Liver (tissue), 7 donors: ENCODE measurements at regions not wholly inside any gene's neighbourhood (a gene's known extent, or its start where the extent isn't known, plus 50 kb on each side); places are given as distances from the start of the nearest gene placed in this dataset.
A peak's percentile ranks its signal among the peaks of the same experiment; 100 is the strongest.

ENCODE experiments used
- DNase-seq: peaks from one replicate; pipeline ENCODE4 v3.0.0-alpha.2; 2017; ENCODE audit warnings: low spot score
- H3K27ac ChIP-seq, 2 donors: one replicate each; pipeline ENCODE4 v1.7.0; 2013; ENCODE audit warnings: inconsistent platforms in 2 of 2, low read length in 2 of 2, control low read depth in 1 of 2, low read depth in 1 of 2, mild to moderate bottlenecking in 1 of 2
- H3K27me3 ChIP-seq, 4 donors: one replicate each; pipeline versions ENCODE4 v1.6.1 to v1.7.0; 2013; ENCODE audit warnings: low read length in 3 of 4, inconsistent platforms in 1 of 4, mild to moderate bottlenecking in 1 of 4, moderate library complexity in 1 of 4; ENCODE audit not compliant: control insufficient read depth in 4 of 4, insufficient read depth in 4 of 4
- H3K36me3 ChIP-seq, 4 donors: one replicate each; pipeline versions ENCODE4 v1.6.1 to v1.7.0; 2013; ENCODE audit warnings: low read length in 3 of 4, mild to moderate bottlenecking in 3 of 4, low read depth in 1 of 4, moderate library complexity in 1 of 4; ENCODE audit not compliant: control insufficient read depth in 4 of 4, insufficient read depth in 3 of 4
- H3K4me1 ChIP-seq, 4 donors: one replicate each; pipeline versions ENCODE4 v1.6.1 to v1.7.0; 2013; ENCODE audit warnings: low read length in 3 of 4, mild to moderate bottlenecking in 3 of 4, moderate library complexity in 1 of 4; ENCODE audit not compliant: control insufficient read depth in 4 of 4, insufficient read depth in 4 of 4
- H3K4me3 ChIP-seq, 3 donors: one replicate each; pipeline versions ENCODE4 v1.6.1 to v1.7.0; 2013; ENCODE audit warnings: low read length in 3 of 3, control low read depth in 1 of 3, low read depth in 1 of 3, mild to moderate bottlenecking in 1 of 3
- H3K9ac ChIP-seq, 2 donors: one replicate each; pipeline ENCODE4 v1.7.0; 2013; ENCODE audit warnings: low read length in 2 of 2, mild to moderate bottlenecking in 2 of 2, moderate library complexity in 2 of 2, control low read depth in 1 of 2, low read depth in 1 of 2
- H3K9me3 ChIP-seq, 4 donors: one replicate each; pipeline versions ENCODE4 v1.6.1 to v1.7.0; 2013; ENCODE audit warnings: low read length in 3 of 4; ENCODE audit not compliant: control insufficient read depth in 4 of 4
- EGR1 ChIP-seq, 2 donors: IDR thresholded peaks; 2 replicates each; pipeline ENCODE4 v1.6.1; 2016 to 2018; ENCODE audit warnings: antibody characterized with exemption in 2 of 2, low read depth in 2 of 2
- GABPA ChIP-seq, 2 donors: IDR thresholded peaks in 1 of 2; conservative IDR thresholded peaks in 1 of 2; 2 replicates each; pipeline ENCODE4 v1.6.1; 2016; ENCODE audit warnings: antibody characterized with exemption in 2 of 2, mild to moderate bottlenecking in 1 of 2, moderate library complexity in 1 of 2
- HNF4A ChIP-seq, 2 donors: conservative IDR thresholded peaks; 2 replicates each; pipeline ENCODE4 v1.6.1; 2016; ENCODE audit warnings: antibody characterized with exemption in 2 of 2, mild to moderate bottlenecking in 2 of 2
- HNF4G ChIP-seq: IDR thresholded peaks from 2 replicates; pipeline ENCODE4 v1.6.1; 2016; ENCODE audit warnings: antibody characterized with exemption
- JUND ChIP-seq, 2 donors: IDR thresholded peaks; 2 replicates each; pipeline ENCODE4 v1.6.1; 2016; ENCODE audit warnings: antibody characterized with exemption in 2 of 2
- NR2F2 ChIP-seq: IDR thresholded peaks from 2 replicates; pipeline ENCODE4 v1.6.1; 2016; ENCODE audit warnings: antibody characterized with exemption
- RAD21 ChIP-seq, 2 donors: IDR thresholded peaks; 2 replicates each; pipeline ENCODE4 v1.6.1; 2016; ENCODE audit warnings: antibody characterized with exemption in 2 of 2, mild to moderate bottlenecking in 2 of 2
- RXRA ChIP-seq, 2 donors: IDR thresholded peaks; 2 replicates each; pipeline ENCODE4 v1.6.1; 2017 to 2018; ENCODE audit warnings: antibody characterized with exemption in 2 of 2, mild to moderate bottlenecking in 1 of 2
- SP1 ChIP-seq: IDR thresholded peaks from 2 replicates; pipeline ENCODE4 v1.6.1; 2018; ENCODE audit warnings: antibody characterized with exemption, mild to moderate bottlenecking
- WGBS: extraction: QIAGEN DNeasy Blood & Tissue Kit; methylation state at CpG from one replicate; pipeline ENCODE4 v1.1.7; 2013; 5-methylcytosine and 5-hydroxymethylcytosine counted together
- TF ChIP-seq, protein P1 (sequence below): IDR thresholded peaks from 2 replicates; pipeline ENCODE4 v1.6.1; 2016; ENCODE audit warnings: antibody characterized with exemption
- TF ChIP-seq, protein P2 (sequence below): IDR thresholded peaks from 2 replicates; pipeline ENCODE4 v1.6.1; 2016; ENCODE audit warnings: antibody characterized with exemption
- TF ChIP-seq, protein P3 (sequence below): IDR thresholded peaks from 2 replicates; pipeline ENCODE4 v1.6.1; 2016; ENCODE audit warnings: antibody characterized with exemption
- TF ChIP-seq, protein P4 (sequence below): IDR thresholded peaks from 2 replicates; pipeline ENCODE4 v1.6.1; 2016; ENCODE audit warnings: antibody characterized with exemption, mild to moderate bottlenecking
- donor health status: healthy.
- donor health status: healthy.
- donor health status: healthy.
- donor health status: healthy.

DNA sequence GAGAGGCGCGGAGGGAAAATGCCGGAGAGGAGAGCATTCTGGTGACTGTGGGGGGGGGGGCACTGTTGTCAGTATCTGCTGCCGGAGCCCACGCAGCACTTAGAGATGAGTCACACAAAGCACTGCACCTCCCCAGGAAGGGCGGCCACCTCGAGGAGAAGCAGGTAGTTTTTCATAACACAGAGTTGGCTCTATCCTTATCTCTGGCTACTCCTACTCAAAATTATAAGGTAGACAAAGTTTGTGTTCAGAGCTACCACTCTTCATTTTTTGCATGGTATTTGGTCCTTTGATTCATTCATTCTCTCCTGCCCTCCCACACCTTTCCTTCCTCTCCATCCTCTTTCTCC, 76.2 kb upstream of the SCOC start (continued):
- TF ChIP-seq, protein P1, sequence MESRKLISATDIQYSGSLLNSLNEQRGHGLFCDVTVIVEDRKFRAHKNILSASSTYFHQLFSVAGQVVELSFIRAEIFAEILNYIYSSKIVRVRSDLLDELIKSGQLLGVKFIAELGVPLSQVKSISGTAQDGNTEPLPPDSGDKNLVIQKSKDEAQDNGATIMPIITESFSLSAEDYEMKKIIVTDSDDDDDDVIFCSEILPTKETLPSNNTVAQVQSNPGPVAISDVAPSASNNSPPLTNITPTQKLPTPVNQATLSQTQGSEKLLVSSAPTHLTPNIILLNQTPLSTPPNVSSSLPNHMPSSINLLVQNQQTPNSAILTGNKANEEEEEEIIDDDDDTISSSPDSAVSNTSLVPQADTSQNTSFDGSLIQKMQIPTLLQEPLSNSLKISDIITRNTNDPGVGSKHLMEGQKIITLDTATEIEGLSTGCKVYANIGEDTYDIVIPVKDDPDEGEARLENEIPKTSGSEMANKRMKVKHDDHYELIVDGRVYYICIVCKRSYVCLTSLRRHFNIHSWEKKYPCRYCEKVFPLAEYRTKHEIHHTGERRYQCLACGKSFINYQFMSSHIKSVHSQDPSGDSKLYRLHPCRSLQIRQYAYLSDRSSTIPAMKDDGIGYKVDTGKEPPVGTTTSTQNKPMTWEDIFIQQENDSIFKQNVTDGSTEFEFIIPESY: no peak
- no peak for TF ChIP-seq NR2F2

DNA sequence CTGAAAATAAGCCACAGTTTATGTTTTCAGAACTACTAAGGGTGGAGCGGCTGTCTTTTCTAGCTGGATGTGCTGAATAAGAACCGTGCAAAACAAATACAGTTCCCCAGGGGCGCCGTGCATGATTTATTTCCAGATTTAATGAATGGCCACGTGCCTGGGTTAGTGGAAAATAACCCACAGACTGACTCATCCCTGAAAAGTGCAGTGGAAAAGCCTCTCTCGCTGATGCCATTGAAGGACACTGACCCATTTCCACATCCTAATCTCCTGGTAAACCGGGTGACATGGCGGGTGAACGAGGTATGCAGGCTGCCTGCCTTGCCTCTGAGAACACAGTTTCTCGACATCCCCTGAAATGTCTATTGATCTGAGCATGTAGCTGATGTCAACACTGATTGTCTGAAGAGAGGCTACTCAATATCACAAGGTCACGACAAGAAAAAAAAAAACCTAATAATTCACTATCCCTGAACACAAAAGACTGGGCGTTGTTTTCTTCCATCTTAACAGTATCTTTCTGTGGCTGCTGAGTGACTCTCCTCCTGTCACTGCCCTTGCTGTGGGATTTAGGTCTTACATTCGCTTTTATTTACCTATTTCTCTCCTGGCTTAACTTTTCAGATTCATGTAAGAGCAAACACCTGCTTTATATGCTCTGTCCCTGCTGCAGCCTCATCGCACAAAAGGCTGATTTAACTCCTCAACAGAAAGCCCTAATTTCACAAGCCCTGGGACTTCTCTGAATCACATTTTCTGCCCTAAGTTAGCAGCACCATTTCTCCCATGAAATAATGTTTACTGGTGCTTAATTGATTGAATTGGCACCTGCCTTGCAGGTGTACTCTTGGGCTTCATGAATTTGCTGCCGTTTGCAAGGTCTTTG, 76.9 kb upstream of the SCOC start:
- H3K36me3 ChIP-seq: no peaks in the 10 kb centered on the region
- no peak overlapping the region for H3K9ac ChIP-seq
- H3K9me3 ChIP-seq: no peaks in the 10 kb centered on the region
- TF ChIP-seq RXRA (IDR thresholded peaks at IDR 0.05) (peak in 1 of 2 donors; percentile 52), JUND (IDR thresholded peaks at IDR 0.05) (peak in 1 of 2 donors; percentile 45), HNF4G (no peak)
- TF ChIP-seq, protein P2, sequence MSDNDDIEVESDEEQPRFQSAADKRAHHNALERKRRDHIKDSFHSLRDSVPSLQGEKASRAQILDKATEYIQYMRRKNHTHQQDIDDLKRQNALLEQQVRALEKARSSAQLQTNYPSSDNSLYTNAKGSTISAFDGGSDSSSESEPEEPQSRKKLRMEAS: no peak
- H3K27ac ChIP-seq: no peak overlapping the region
- DNase-seq: no peak
- no peaks in the 10 kb centered on the region for H3K27me3 ChIP-seq
- H3K4me3 ChIP-seq: no peak overlapping the region
- 44% methylated on average over 15 of the region's 15 CpGs for WGBS
- peaks cover 0 to 2% (median 0%) of the 10 kb centered on the region in 4 donors for H3K4me1 ChIP-seq

DNA sequence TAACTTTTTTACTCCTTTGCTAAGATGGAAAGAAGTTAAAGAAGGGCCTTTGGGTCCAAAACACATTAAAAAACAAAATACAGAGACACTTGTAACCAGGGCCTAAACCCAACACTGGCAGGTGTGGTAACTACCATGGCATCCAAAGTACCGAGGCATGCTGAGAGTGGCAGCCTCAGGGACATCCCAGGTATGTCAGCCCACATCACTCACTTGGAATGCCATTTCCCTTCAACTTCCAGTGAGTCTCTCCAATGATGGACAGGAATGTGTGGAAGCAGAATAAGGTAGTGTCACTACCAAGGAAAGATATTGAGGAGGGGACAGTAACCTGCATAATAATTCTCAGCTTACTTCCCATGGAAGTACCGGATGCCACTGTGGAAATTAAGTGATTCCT, 79.5 kb upstream of the SCOC start:
- no peak for TF ChIP-seq RXRA (IDR thresholded peaks at IDR 0.05)
- TF ChIP-seq HNF4A (conservative IDR thresholded peaks at IDR 0.05): no peak
- no peak for TF ChIP-seq GABPA (IDR thresholded peaks at IDR 0.05 in 1 of 2, conservative IDR thresholded peaks at IDR 0.05 in 1 of 2)
- TF ChIP-seq EGR1 (IDR thresholded peaks at IDR 0.05; ENCODE audit: low read depth in 2 of 2): no peak
- TF ChIP-seq, protein P3, sequence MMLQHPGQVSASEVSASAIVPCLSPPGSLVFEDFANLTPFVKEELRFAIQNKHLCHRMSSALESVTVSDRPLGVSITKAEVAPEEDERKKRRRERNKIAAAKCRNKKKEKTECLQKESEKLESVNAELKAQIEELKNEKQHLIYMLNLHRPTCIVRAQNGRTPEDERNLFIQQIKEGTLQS: no peak
- TF ChIP-seq, protein P4, sequence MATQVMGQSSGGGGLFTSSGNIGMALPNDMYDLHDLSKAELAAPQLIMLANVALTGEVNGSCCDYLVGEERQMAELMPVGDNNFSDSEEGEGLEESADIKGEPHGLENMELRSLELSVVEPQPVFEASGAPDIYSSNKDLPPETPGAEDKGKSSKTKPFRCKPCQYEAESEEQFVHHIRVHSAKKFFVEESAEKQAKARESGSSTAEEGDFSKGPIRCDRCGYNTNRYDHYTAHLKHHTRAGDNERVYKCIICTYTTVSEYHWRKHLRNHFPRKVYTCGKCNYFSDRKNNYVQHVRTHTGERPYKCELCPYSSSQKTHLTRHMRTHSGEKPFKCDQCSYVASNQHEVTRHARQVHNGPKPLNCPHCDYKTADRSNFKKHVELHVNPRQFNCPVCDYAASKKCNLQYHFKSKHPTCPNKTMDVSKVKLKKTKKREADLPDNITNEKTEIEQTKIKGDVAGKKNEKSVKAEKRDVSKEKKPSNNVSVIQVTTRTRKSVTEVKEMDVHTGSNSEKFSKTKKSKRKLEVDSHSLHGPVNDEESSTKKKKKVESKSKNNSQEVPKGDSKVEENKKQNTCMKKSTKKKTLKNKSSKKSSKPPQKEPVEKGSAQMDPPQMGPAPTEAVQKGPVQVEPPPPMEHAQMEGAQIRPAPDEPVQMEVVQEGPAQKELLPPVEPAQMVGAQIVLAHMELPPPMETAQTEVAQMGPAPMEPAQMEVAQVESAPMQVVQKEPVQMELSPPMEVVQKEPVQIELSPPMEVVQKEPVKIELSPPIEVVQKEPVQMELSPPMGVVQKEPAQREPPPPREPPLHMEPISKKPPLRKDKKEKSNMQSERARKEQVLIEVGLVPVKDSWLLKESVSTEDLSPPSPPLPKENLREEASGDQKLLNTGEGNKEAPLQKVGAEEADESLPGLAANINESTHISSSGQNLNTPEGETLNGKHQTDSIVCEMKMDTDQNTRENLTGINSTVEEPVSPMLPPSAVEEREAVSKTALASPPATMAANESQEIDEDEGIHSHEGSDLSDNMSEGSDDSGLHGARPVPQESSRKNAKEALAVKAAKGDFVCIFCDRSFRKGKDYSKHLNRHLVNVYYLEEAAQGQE: no peak
- TF ChIP-seq SP1: no peak
- TF ChIP-seq, protein P1: no peak
- TF ChIP-seq HNF4G: no peak
- TF ChIP-seq RAD21 (IDR thresholded peaks at IDR 0.05): no peak
- Histone ChIP-seq H3K27me3 (no peaks in the 10 kb centered on the region), H3K36me3 (no peaks in the 10 kb centered on the region), H3K9ac (no peak overlapping the region), H3K9me3 (no peaks in the 10 kb centered on the region), H3K4me3 (no peak overlapping the region), H3K4me1 (peaks cover 0 to 2% (median 0%) of the 10 kb centered on the region in 4 donors), H3K27ac (no peak overlapping the region)
- no peak for DNase-seq
- 97% methylated on average over 2 of the region's 2 CpGs for WGBS
